ENCODE measurements at regions not wholly inside any gene's neighbourhood (a gene's known extent, or its start where the extent isn't known, plus 50 kb on each side); places are given as distances from the start of the nearest gene placed in this dataset.

DNA sequence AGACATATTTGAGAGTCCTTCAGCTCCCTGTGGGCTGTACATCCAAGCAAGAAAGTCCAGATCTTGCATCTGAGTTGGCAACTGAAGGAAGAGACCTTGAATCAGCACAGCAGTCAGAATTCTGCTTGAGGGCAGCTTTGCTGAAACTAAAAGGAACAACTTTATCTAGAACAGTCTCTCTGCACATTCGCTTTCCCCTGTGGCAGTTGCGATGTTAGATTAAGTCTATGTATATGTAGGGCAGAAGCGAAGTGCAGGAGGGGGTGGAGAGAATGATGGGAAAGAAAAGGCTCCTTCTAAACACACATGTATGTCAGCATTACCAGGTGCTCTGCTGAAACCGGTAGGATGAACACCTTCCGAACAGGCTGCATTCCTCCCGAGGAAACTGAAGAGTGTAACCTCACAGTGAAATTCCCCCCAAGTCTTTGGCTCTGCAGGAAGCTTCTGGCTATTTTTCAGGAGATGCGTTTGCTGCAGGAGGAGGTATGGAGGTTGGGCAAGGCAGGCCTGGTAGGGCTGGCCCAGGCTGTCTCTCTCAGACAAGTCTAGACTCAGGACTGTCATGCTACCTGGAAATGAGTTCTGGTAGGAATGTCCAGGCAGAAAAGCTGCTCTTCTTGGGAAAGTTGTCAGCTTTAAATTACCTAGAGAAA lies 70.0 kb upstream of the ATL2 start:
- no peak for DNase-seq

GRCh38 chr2:38446418-38446817 lies 69.3 kb upstream of the ATL2 start:
- DNase-seq, result no peak

- DNase-seq, result no peak
Measured at GRCh38 chr2:38444247-38444646, 67.2 kb upstream of the ATL2 start.

- no peak for DNase-seq
Measured at GRCh38 chr2:38442643-38443541, 65.8 kb upstream of the ATL2 start.

DNA sequence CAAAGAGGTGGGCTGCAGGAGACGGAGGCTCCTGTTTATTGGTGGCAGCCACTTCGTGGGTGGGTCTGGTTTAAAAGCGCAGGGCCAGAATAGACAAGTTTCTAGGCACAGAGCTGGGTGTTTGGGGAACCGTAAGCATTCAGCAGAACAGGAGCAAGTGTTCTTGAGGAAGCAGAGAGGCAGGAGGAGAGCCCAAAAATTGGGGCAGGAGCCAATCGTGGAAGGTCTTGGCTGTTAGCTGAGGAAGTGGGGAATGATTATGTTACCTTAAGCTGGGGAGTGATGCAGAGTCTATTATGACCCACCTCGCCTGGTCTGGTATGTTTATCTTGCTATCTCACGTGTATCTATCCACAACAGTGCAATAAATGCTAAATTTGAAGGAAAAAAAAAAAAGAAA lies 64.3 kb upstream of the ATL2 start:
- DNase-seq, result no peak

DNA sequence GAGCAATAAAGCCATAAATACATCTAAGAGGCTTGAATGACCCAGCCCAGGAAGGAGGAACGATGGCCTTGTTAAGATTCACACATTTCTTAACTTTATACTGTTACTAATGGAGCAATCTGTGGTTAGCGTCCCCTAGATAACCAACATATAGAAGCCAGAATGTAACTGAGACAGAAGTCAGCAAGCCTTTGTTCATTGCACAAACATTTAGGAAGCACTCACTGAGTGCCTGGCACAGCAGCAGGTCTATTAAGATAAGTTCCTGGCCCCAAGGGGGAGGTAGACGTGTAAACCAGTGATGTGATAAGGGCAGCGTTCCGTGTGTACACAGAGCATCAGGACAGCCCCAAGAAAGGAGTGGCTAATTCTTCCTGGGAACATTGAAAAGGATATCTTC lies 63.6 kb upstream of the ATL2 start:
- no peak for DNase-seq

DNA sequence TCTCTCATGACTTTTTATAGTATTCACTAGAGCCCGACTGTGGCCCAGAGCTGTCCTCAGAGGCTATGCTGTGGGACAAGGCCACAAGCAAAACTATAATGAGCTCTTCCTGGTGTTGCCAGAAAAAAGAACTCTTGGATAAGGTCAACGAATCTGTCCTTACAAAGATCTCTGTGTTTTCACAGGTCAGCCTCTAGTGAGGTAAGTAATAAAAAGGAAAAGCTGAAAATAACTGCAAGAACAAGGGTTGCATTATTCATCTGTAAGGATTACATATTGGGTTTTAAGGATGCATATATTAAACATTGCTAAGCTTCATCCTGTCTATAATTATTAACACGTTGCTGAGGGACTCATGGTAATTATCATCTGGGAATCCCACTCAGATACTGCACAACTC lies 62.8 kb upstream of the ATL2 start:
- DNase-seq, result no peak

DNA sequence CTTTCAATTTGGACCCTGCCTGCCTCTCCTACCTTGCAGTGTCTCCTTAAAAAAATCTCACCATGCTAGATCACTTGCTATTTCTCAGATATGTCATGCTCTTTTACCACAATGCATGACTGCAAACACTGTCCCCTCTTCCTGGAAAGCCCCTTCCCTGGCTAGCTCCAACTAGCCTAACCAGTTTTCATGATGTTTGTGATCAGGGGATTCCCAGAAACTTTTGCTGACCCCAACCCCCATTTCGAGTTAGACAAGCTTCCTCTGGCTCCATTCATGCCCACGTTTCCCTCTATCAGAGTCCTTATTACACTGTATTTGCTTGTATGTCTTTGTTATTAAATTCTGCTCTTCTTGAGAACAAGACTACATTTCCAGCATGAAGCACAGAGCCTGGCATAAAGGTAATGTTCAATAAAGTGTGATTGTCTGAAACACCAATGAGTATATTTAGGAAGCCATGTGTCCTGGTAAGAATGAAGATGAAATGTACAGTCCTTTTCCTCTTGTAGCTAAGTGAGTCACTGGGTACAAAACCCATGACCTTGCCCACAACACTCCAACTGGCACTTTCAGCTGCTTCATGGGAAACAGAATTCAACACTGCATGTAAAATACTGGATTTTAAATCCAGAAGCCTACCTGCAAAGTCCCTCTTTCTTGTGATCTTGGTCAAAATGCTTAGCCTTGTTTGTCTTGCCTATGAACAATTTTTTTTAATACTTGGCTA lies 62.0 kb upstream of the ATL2 start:
- DNase-seq, result no peak

DNA sequence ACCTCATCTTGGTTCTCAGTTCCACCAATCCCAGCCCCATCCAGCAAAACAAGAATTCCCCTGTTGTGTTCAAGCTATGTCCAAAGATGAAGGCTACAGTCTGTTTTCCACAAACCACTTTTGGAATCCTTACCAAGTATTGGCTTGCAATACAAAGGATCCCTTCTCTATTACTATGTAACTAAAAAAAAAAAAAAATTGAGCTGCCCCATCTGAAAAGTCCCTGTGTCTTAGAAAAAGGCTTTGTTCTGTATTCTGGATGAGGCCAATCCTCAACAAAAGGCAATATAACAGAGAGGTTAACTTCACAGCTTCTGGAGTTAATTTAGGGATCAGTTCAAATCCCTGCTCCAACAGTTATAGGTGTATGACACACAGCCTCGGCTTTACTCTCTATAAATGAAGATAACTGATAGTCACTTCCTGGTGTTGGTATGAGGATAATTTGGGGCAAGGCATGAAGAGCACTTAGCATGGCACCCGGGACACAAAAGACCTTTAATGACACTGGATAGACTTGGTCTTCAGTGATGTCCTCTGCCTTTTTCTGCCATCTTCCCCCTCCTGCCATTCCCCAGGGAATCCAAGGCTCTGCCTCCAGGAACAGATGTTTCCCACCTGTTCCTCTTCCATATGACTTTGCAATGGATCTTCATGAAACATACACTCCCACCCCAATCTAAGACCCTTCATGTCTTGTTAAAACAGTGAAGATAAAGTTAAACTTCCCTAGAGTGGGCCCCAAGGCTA lies 61.2 kb upstream of the ATL2 start:
- DNase-seq, result no peak

DNA sequence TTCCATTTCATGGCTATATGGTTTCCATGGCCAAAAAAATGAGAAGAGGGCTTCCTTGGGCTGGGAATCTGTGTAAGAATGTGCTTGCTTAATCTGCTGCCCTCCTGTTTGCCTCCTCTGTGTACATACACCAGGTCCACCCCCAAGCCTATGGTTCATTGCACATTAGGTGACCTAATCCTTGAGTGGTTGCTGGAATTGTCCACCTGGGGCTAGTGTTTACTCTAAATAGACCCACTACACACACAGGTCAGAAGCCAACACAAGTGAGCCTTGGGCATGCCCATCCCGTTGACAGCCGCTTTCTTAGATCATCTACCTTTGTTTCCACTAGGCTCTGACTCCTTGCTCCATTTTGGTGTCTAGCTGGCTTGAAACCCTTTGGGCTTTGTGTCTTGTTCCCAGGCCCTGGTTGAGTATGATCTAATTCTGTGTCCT lies 59.2 kb upstream of the ATL2 start:
- DNase-seq, result no peak

DNA sequence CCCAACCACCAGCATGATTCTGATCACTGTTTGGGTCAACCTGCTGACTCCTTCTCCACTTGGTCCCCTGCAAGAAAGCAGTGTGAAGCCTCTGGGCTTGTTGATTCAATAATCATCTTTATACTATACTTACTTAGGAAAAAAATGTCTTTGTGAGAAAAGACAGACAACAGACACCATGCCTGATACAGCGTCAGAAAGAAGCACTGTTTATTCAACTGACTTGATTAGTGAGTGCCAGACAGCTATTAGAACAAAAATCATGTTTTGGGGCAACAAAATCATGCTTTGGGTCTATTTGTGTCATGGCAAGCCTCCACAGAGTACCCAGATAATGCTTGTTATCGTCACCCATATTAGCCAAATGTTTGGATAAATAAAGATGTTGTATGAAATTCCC lies 58.7 kb upstream of the ATL2 start:
- DNase-seq, result no peak

DNA sequence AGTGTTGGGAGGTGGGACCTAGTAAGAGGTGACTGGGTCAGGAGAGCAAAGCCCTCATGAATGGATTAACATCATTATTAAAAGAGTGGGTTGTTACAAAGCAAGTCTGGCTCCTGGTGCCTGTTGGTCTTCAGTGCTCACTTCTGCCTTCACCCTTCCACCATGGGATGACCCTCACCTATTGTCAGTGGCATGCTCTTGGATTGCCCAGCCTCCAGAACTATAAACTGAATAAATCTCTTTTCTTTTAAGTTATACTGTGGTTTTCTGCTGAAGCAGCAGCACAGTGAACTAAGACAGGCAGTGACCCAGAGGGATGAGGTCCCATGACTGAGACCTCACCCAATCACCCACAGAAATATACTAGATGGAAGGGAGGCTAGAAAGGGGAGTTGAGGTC lies 57.5 kb upstream of the ATL2 start:
- DNase-seq, result no peak

- DNase-seq, result no peak
Measured at GRCh38 chr2:38433607-38433975, 56.5 kb upstream of the ATL2 start.

DNA sequence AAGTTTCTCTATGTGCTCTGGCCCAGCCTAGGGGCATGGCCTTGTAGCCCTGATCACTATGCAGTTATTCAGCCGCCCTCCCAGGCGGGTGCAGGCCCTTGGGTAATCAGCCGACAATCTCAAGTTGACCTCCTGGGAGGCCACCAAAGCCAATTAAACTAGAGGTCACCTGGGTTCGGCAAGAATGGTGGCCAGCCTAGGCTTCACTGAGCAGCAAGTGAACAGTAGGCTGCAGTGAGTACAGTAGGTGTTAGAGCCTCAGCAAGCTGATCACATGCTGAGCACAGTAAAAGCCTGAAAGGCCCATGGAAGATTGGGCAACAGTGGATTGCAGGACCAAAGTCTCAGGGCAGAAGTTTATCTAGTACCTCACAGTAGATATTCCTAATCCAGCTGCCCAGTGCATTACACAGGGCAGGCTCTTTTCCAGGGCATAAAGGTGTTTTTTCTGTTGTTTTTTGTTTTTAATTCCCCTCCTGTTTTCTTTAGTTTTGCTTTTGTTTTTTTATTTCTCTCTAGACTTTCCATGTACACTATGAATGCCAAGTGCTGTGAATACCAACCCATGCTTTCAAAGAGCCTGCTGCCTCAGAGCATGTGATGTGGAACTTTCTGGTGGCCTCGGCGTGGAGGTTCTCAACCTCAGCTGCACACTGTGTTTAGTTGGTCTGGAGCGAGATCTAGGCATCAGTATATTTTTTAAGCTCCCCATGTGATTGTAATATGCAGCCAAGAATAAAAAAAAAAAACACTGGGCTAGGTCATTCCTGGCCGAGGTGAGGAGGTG lies 55.9 kb upstream of the ATL2 start:
- DNase-seq, result no peak

- DNase-seq, result no peak
Measured at GRCh38 chr2:38430597-38431207, 53.6 kb upstream of the ATL2 start.

GRCh38 chr2:38430196-38430595 lies 53.1 kb upstream of the ATL2 start:
- no peak for DNase-seq

DNA sequence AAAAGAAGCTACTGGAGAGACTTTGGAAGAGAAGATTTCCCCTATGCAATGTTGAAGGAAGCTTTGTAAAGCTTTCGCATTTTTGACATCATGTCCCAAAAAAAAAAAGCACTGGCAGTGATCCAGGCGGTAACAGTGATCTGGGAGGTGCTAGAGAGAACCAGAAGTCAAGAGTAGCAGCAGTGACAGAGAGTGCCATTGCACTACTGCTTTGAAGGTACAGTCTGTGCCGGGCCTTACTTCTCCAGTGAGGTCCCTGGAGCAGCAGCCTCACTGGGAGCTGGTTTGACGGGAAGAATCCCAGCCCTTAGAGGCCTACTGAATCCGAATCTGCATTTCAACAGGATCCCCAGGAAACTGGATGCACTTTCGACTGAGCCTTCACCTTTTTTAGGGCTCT lies 50.9 kb upstream of the ATL2 start:
- DNase-seq, result no peak

DNA sequence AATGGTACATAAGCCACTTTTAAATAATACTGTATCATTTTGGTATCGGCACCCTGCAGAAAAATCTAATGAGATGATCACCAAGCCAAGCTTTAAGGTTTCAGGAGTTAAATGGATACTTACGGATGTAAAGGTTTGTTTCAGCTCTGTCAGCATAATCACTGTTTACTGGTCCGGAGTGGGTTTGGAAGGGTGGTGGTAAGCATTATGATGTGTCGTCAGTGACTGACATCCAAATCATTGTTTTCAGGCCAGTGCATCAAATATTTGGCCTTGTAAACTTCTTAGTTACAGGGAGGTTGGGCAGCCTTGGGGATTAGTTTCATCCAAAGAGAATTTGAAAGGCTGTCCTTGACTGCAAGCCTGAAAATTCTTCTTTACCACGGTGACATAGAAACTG lies 50.0 kb upstream of the ATL2 start:
- DNase-seq, result no peak

Measured in SHP77 (cell line).